HG02610 (cell line): ENCODE measurements at regions not wholly inside any gene's neighbourhood (a gene's known extent, or its start where the extent isn't known, plus 50 kb on each side); places are given as distances from the start of the nearest gene placed in this dataset.
"Not testable (repeated sequence)": the region's sequence is repeated elsewhere in the genome, so short reads cannot be mapped to it uniquely, and the experiment has no call there.

ENCODE experiments used
- ATAC-seq: cut with Tn5 transposase; IDR thresholded peaks from one replicate; pipeline ENCODE4 v1.9.1; 2021; ENCODE audit warnings: mild to moderate bottlenecking, moderate library complexity; ENCODE audit not compliant: unreplicated experiment

DNA sequence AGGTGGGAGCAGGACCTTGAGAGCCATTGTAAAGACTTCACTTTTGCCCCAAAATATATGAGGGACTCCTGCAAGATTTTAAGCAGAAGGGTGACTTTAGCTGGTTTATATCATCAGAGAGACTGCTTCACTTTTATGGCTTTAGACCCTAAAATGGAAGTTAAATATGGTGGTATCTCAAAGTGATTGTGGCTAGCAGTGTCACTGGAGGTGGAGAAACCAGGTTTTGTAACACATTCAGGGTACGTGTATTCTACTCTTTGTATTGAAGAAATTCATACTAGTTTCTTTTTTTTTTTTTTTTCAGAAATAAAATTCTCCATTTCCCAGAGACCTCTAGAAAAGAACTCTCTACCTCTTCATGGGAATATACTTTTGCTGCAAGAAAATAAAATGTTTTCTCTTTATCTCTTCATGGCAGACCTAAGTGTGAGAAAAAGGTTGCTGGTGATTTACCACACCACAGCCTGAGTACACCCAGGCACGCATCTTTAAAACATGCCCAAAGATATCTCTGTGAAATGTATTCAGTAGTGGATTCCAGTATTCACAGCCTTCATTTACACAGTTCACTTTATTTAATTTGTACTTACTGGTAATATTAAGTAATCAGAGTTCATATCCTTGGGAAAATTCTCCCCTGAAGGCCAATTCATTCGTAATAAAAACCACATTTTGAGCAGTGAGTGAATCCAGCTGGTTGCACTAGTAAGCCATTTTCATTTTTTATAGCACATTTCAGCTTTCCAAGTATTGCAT, 74.3 kb upstream of the GUCY1A1 start:
- no peak for ATAC-seq

DNA sequence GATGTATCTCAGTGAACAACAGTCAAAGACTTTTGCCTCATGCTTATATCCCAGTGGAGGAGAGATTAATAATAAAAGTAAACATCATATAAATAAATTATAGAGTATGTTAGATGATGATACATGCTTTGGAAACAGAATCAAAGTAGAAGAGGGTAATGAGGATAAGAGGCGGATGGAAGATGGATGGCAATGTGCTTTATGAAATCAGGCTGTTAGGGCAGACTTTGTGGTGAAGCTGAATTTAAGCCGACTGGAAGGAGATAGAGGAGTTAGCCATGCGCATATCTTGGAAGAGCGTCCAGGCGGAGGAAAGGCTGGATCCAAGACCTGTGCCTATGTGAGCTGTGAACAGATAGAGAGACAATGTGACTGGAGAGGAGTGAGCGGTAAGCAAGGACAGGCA, 74.9 kb upstream of the GUCY1A1 start:
- ATAC-seq = no peak

DNA sequence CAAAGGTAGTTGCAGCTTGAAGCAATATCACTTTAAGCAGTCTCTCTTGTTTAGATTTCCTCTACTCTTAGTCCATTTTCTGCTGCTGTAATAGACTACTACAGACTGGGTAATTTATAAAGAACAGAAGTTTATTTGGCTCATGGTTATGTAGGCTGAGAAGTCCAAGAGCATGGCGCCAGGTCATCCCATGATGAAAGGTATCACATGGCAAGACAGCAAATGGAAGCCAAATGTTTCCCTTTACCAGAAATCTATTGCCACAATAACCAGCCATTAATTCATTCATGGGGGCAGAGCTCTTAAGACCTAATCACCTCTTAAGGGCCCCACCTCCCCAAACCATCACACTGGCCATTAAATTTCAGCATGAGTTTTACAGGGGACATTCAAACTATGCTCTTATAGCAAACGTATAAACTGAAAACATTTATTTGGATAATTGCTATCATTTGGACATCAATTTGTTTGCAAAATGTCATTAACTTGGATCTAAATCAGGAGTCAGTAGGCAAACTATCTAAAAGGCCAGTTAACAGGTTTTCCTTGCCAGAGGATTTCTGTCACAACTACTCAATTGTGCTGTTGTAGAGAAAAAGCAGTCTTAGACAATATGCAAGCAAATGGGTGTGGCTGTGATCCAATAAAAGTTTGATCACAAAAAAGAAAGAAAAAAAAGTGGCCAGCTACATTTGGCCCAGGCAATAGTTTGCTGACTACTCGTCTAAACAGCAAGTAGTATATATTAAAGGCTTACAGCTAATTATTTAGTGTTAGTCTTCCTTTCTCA, 75.7 kb upstream of the GUCY1A1 start:
- no peak for ATAC-seq

DNA sequence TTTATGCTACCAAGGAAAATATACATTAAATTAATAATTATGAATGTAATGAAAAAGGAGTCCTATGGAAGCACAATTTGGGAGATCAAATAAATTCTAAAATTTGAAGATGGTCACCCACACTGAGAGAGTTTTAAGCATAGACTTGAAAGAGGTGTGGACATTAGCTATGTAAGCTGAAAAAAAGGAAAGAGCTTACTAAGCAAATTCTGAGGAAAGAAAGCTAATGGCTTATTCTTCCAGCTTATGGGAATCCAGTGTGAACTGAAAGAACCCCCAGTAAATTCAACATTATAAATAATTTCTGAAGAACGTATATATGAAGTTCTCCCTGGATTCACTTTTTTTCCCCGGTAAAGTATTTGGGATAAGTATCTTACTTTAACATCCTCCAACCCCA, 78.2 kb upstream of the GUCY1A1 start:
- no peak for ATAC-seq

DNA sequence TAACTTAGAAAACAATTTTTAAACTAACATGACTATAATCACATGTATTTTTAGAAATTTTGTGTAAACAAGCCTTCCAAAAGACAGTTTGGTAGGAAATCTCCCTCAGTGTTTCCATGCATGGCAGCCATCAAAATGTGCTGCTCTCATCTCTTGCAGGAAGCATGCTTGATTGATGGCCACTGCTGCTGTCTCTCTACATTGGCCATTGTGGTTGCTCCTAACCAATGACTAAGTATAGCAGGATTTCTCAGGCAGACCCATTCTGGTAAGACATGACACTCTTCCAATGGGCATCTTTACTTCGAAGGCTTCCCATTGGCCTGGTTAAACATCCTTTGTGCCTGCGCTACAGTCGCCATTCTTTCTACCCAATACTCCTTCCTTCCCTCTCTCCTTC, 78.9 kb upstream of the GUCY1A1 start:
- no peak for ATAC-seq

DNA sequence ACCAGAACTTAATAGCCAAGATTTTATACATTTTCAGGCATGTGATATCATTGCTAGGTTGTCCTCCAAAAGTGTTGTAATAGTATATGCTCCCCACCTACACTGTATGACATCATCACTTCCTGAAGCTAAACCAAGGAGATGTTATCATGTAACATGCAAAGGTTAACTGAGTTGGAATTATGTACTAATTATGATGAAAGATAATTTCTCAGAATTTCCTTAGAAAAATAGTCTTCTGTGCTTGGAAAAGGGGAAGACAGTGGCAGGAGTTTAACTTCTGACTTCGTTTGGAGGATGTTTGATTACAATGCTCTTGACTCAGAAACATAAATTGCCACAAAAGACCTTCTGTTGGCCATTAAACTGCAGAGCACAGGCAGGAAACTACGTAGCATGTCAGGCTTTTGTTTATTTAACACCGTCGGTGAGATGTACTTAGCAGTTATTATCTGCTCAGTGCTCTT, 83.6 kb upstream of the GUCY1A1 start:
- ATAC-seq = no peak

DNA sequence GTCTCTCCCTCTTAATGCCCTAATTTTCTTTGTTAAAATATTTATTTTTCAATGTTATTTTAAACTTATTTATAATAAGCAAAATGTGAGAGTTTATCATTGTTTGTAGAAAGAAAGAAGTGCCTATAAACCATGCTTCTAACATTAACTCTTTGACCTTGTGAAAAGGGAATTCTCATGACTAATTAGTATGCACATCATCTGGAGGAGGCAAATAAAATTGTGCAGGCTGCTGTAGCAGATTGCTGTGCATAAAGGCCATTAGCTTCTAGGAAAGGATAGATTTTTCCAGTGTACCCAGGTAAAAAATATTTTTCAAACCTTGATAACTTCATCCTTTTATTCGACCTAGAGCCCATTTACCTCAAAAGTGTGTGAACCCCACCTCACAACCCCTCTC, 84.6 kb upstream of the GUCY1A1 start:
- no peak for ATAC-seq

DNA sequence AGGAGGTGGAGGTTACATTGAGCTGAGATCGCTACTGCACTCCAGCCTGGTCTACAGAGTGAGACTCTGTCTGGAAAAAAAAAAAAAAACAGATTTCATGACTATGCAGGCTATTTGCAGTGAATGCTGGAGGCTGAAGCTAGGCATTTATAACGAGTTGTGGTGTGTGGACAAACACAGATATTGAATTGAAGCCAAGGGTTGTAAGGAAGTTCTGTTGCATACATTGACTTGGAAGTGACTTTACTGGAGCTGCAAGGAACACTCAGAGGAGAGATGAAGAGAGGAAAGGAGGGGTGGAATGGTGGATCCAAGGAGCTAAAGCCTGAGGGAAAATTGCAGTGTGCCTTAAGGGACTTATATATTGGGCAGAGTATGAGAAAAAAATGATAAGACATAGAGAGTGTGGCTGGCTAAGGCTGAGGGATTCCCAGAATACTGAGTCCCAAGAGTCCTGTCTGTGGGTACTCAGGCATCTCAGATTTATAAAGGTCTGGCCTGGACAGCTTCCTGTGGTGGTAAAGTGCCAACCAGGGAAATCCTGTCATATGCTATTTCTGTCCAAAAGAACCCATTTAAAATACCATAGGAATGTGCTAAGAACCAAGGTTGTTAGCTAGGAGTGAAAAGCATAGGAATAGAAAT, 87.8 kb upstream of the GUCY1A1 start:
- ATAC-seq = no peak

DNA sequence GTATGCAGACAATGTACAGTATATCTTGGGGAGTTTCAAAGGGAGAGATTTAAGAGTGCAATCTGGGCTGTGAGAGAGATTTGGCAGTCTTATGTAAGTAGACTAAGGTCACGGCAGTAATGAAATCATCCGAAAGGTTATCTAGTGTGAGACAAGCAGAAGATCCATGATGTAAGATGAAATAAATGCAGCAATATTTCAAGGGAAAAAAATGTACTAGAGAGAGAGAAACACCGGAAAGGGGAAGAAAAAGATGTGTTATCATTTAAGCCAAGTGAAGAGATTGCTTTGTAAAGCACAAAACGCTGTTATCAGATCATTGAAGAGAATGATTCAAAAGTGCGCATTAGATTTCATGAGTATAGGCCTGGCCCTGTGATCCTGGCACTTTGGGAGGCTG, 88.4 kb upstream of the GUCY1A1 start:
- no peak for ATAC-seq

DNA sequence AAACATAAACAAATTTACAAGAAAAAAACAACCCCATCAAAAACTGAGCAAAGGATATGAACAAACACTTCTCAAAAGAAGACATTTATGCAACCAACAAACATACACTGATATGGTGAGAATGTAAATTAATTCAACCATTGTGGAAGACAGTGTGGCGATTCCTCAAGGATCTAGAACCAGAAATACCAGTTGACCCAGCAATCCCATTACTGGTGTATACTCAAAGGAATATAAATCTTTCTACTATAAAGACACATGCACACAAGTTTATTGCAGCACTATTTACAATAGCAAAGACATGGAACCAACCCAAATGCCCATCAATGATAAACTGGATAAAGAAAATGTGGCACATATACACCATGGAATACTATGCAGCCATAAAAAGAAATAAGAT, 92.3 kb upstream of the GUCY1A1 start:
- not testable (repeated sequence) for ATAC-seq

DNA sequence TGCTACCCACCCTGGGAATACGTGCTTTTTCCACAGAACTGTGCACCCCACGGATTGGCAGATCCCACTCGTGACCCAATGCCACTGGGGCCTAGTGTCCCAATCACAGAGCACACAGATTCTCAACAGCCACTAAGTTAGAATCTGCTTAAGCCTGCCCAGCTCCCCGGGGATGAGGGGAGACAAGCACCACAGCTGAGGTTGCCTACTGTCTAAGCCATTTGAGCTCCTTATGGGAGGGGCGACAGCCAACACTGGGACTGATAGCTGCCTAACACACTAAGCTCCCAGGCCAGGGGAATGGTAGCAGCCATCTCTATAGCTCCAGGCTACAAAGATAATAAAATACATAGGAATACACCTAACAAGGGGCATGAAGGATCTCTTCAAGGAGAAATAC, 93.5 kb upstream of the GUCY1A1 start:
- ATAC-seq = no peak

DNA sequence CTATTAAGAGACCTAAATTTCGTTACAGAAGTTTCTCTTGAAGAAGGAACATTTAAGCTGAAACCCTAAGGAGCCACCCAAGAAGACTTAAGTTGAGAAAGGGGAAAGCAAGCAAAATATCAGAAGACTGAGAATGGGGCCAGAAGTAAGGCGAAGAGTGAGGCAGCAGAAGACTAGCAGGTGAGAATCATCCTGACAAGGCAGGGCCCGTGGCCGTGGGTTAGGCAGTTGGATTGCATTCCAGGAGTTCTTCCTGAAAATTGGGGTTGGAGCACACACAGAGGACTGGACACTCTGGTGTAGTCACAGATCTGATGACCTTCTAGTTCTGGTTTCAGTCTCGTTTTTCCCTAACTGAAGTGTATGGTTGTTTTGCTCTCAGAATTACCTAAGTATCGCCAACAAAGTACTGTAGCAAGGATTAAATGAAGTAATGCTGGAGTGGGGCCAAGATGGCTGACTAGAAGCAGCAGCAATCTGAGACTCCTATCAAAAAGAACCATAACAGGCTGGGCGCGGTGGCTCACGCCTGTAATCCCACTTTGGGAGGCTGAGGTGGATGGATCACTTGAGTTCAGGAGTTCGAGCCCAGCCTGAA, 94.4 kb upstream of the GUCY1A1 start:
- ATAC-seq = no peak

DNA sequence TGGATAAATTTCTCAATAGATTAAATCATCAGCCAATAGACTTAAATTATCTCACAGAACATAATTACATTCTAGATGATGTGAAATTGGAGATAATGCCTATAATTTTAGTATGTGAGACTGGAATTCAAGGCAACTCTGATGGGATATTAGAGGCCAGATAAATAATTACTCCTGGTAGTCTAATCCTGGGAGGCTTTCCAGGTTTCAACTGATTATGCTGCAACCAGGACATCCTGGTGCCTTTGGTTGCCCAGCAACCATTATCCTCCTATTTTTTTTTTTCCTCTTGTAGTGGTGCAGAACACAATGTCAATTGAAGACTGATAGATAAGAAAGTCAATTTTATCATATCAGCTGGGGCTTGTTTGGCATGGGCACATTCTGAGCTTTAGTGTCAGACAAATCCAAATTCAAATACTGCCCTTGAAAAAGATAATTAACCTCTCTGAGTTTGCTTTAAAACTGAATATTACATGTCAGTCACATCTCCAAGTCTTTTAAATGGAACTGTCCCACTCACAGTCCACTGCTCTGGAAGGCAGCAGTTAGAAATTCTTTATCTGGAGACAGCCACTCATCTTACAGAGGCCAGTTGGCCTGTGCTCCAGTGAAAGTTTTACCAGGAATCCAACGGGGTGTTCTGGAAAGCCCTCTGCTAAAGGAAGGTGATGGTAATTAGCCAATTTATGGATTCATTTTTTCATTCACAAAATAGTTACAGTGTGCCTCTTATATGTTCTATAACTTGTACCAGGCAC, 95.3 kb upstream of the GUCY1A1 start:
- ATAC-seq = no peak

DNA sequence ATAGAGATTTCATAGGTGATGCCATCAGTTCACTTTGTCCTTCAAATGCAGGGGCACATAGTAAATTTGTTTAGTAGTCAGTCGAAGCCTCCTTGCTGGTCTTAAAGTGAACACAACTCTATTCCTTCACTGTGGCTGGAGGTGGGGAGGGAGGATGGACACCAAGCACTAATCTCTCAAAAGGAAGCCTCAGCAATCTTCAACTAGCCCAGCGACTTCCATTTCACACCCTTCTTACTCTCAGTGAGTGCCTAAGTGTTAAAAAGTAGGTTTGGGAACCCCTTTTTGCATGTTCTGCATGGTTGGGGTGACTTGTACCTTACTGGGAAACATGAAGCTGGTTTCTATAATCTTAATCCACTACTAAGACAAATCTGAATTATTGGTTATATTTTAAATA, 96.0 kb upstream of the GUCY1A1 start:
- no peak for ATAC-seq

DNA sequence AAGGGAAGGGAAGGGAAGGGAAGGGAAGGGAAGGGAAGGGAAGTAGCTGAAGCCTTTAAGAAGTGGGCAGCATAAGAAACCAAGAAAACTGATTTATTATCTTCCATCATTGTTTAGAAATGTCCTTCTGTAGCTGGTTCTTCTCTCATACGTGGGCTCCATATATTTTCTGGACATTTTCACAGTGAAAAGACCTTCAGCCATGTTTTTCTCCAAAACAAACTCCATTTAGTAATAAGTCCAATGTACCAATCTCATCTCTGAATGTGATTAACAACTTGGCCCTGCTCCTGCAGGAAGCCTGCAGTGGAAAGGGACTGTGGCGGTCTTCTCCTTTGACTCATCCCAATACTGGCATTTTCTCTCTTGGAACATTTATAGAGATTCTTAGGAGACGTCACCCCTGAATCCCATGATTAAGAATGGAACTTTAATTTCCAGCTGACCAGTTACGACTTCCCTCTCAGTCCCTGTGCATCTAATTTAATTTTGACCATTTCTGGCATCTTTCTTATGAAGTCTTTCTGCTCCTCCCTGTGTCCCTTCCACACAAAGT, 96.6 kb upstream of the GUCY1A1 start:
- ATAC-seq = no peak

DNA sequence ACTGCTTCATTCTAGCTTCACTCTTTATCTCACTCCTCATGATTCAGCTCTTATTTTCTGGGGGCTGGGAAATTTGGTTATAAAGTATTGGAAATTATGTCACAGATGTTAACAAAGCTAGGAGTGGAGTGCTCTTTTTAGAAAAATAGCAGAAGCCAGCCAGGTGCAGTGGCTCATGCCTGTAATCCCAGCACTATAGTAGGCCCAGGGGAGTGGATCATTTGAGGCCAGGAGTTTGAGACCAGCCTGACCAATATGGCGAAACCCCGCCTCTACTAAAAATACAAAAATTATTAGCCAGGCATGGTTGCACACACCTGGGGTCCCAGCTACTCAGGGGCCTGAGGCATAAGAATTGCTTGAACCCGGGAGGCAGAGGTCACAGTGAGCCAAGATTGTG, 97.2 kb upstream of the GUCY1A1 start:
- no peak for ATAC-seq

DNA sequence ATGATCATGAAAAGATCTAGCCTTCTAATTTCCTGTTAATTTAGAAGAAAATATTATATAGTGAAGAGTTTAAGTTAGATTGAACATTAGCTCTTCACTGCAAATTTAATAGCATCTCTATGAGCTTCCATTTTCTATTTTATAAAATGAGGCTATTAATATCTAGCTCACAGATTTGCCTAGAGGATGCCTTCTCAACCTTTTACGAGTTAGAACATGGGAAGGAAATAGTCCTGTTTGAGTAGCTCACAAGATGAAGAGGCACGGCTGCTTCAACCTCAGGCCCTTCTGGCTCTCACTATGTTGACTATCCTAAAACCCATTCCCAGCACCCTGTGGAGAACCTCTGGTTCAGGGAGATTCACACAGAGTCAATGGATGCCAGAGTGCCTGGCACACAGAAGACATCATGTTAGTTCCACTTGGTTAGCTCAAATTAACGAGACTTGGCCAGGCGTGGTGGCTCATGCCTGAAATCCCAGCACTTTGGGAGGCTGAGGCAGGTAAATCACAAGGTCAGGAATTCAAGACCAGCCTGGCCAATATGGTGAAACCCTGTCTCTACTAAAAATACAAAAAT, 97.9 kb upstream of the GUCY1A1 start:
- no peak for ATAC-seq

DNA sequence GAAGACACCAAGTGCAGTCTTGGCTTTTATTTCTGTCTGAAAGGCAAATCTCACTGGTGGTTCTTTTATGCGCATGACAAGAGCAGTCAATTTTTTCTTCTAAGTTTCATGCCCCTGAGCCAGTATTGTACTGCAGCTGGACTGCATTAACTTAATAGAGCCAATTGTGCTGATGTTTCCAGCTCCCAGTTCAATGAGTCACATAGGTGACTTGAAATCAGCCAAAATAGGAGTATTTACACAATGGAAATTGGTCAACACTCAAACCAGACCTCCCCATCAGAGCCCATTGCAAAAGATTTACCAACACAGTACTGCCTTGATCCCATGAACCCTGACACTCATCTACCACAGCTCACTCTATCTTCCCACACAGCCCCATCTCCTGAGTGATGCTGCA, 100.3 kb upstream of the GUCY1A1 start:
- no peak for ATAC-seq

DNA sequence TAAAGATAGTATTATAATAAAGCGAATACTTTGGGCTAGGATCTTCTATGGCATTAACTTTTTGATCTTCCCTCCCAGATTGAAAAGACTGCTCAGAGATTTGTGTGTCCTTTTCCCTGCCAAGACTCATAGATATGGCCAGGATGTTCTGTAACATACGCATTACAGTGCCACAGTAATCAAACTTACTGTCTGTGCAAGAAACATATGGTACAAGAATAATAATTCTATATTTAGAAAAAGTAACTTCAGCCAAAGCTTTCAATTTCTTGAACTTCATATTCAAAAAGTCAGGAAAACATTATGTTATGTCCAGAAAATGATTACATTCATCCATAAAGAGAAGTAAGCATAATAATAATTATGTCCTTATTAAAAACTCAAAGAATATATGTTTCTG, 100.9 kb upstream of the GUCY1A1 start:
- ATAC-seq = no peak

DNA sequence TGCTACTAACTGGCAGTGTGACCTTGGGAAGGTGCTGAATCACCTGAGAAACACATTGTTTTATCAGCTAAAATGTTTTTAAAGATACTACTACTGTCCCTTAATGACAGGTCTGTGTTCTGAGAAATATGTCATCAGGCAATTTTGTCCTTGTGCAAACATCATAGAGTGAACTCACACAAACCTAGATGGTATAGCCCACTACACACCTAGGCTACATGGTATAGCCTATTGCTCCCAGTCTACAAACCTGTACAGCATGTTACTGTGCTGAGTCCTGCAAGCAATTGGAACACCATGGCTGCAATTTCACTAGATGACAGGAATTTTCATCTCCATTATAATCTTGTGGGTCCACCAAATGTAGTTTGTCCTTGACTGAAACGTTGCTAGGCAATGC, 101.3 kb upstream of the GUCY1A1 start:
- no peak for ATAC-seq
